ENCODE measurements at regions not wholly inside any gene's neighbourhood (a gene's known extent, or its start where the extent isn't known, plus 50 kb on each side); places are given as distances from the start of the nearest gene placed in this dataset.
A peak's percentile ranks its signal among the peaks of the same experiment; 100 is the strongest.

DNA sequence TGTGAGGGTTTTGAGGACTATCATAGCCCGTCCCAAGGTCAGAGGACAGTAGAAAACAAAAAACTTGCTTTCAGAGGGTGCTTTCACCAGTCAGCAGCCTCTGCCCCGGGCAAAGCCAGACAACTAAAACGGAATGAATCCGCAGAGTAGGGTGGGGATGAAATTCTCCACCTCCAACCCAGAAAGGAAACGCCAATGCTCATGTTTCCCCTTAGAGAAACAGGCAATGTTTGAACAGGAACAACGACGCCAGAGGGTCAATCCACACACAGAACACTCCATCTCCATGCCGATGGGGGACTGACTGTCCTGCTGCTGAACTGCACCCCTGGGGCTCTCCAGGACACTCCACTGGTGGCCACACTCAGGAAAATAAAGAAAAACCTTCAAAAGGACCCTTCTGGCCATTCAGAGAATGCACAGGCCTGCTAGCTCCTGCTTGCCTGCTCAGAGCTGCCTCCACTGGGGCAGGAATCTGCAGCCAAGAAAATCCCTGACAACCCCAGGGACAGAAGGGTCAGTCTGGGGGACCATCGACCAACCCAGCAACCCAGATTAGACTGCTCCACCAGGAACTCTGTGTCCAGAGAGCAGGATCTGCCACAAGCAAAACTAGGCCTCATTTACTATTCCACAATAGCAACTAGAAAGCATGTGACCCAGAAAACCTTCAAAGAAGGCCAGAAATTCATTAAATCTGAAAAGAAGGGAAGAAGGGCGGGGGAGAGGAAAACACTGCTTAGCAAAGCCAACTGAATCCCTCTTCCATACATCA is 116.0 kb downstream of the TOMM20 start:
- DNase-seq (no peak), ATAC-seq (replicated peaks) (no peak)
- Mint-ChIP-seq H3K4me3 (peak overlapping the region; percentile 76 to 82), H3K27me3 (no peaks in the 10 kb centered on the region), H3K36me3 (ENCODE audit: insufficient read depth) (peaks cover 26% of the 10 kb centered on the region), H3K27ac (peak overlapping the region; percentile 94 to 95), H3K9me3 (no peaks in the 10 kb centered on the region), H3K4me1 (ENCODE audit: low read depth in 2 of 2) (peaks cover 29 to 34% of the 10 kb centered on the region in 2 donors)

DNA sequence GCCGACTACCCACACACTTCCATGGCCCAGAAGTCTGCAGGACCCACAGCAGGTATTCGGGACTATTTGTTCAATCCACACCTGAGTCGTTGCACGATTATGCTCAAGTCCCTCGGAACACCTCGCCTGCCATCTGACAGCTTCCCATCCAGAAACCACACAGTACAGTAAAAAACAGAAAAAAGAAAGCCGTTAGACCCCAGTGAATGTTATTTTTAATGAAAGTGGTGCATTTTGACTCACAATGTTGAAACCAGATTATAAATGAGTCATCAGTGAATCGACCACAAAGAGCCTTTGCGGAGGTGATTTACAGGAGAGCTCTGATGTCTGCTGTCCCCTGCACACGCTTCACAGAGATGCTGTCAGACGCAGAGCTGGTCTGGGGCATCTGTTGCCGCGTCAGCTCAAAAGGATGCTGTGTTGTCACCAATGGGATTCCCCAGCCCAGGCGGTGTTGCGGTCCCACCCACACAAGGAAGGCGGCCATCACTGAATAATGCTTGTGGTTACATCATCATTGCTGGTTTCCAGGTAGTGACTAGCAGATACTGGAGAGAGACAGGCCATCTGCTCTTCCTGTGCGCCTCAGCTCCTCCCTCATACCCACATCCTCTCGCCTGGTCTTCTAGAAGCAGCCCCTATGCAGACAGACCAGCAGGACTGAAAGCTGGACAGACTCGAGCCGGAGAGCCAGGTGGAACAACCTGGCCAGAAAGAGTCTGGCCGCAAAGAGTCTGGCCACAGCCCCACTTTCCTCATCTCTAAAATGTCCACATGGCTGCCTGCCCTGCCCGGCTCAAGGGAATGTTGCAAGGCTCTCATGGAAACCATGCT is 116.8 kb downstream of the TOMM20 start:
- H3K4me1 Mint-ChIP-seq (ENCODE audit: low read depth in 2 of 2): peaks cover 29 to 34% of the 10 kb centered on the region in 2 donors
- no peaks in the 10 kb centered on the region for H3K9me3 Mint-ChIP-seq
- H3K27ac Mint-ChIP-seq: peak overlapping the region; percentile 94 to 95
- DNase-seq (peak; percentile 88 to 90 (median 89)), ATAC-seq (replicated peaks) (peak; percentile 90)
- peak overlapping the region; percentile 76 to 82 for H3K4me3 Mint-ChIP-seq
- H3K36me3 Mint-ChIP-seq (ENCODE audit: insufficient read depth): peaks cover 29% of the 10 kb centered on the region
- no peaks in the 10 kb centered on the region for H3K27me3 Mint-ChIP-seq

- peaks cover 29 to 40% of the 10 kb centered on the region in 2 donors for H3K4me1 Mint-ChIP-seq (ENCODE audit: low read depth in 2 of 2)
- H3K36me3 Mint-ChIP-seq (ENCODE audit: insufficient read depth): peaks cover 29% of the 10 kb centered on the region
- peak; percentile 13 for ATAC-seq (replicated peaks)
- peak overlapping the region; percentile 94 to 95 for H3K27ac Mint-ChIP-seq
- peak overlapping the region; percentile 76 to 82 for H3K4me3 Mint-ChIP-seq
- no peaks in the 10 kb centered on the region for H3K9me3 Mint-ChIP-seq
- peak; percentile 36 to 38 (median 38) for DNase-seq
- H3K27me3 Mint-ChIP-seq: no peaks in the 10 kb centered on the region
Observed at GRCh38 chr1:235011064-235011598, 117.5 kb downstream of the TOMM20 start.

DNA sequence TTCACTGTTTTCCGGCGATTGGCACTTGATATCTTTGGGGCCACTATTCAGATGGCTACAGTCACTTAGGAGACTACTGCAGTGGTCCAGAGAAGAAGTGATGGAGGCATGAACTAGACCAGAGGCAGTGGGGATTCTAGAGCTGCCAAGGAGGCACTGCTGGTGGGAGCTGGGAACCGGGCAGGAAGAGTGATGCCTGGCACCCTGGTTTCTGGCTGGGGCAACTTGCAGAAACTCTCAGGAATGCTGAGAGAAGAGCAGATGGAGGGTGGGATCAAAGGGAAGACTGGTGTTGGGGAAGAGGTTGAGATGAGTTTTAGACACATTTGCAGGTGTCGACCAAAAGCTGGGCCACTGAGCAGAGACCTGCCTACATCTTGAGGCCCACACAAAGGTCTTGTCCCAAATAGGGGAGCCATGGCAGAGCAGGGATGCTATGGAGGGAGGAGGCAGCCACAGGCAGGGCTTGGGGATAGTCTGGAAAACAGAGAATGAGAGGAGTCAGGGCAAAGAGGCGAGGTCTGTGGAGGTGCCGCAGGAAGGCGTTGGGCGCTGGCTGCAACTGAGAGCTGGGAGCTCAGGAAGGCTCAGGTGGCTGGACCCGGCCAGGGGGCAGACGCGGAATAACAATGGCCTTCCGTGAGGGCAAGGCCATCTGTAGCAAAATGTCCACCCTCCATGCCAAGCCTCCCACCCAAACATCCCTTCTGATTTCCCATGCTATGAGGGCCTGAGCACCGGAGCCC is 118.9 kb downstream of the TOMM20 start:
- Mint-ChIP-seq H3K27me3 (no peaks in the 10 kb centered on the region), H3K4me1 (ENCODE audit: low read depth in 2 of 2) (peaks cover 27 to 39% of the 10 kb centered on the region in 2 donors), H3K36me3 (ENCODE audit: insufficient read depth) (peaks cover 29% of the 10 kb centered on the region), H3K9me3 (no peaks in the 10 kb centered on the region), H3K27ac (peak overlapping the region; percentile 62 to 86), H3K4me3 (peak overlapping the region; percentile 24 to 36)
- DNase-seq: no peak
- no peak for ATAC-seq (replicated peaks)

GRCh38 chr1:235009074-235009473 is 119.6 kb downstream of the TOMM20 start:
- H3K4me3 Mint-ChIP-seq: no peak overlapping the region
- DNase-seq (no peak), ATAC-seq (replicated peaks) (no peak)
- H3K27me3 Mint-ChIP-seq: no peaks in the 10 kb centered on the region
- H3K4me1 Mint-ChIP-seq (ENCODE audit: low read depth in 2 of 2): peaks cover 27 to 33% of the 10 kb centered on the region in 2 donors
- peaks cover 29% of the 10 kb centered on the region for H3K36me3 Mint-ChIP-seq (ENCODE audit: insufficient read depth)
- H3K27ac Mint-ChIP-seq: peak overlapping the region; percentile 62 to 86
- H3K9me3 Mint-ChIP-seq: no peaks in the 10 kb centered on the region

- peaks cover 29% of the 10 kb centered on the region for H3K36me3 Mint-ChIP-seq (ENCODE audit: insufficient read depth)
- peaks cover 27 to 37% of the 10 kb centered on the region in 2 donors for H3K4me1 Mint-ChIP-seq (ENCODE audit: low read depth in 2 of 2)
- ATAC-seq (replicated peaks) (no peak), DNase-seq (no peak)
- no peak overlapping the region for H3K27ac Mint-ChIP-seq
- no peaks in the 10 kb centered on the region for H3K27me3 Mint-ChIP-seq
- no peak overlapping the region for H3K4me3 Mint-ChIP-seq
- H3K9me3 Mint-ChIP-seq: no peaks in the 10 kb centered on the region
Observed at GRCh38 chr1:235008239-235008638, 120.4 kb downstream of the TOMM20 start.

GRCh38 chr1:235006816-235007215 is 121.8 kb downstream of the TOMM20 start:
- no peak for ATAC-seq (replicated peaks)
- DNase-seq: no peak
- H3K9me3 Mint-ChIP-seq: no peaks in the 10 kb centered on the region
- H3K4me3 Mint-ChIP-seq: no peak overlapping the region
- H3K27me3 Mint-ChIP-seq: no peaks in the 10 kb centered on the region
- no peak overlapping the region for H3K27ac Mint-ChIP-seq
- peaks cover 18 to 28% of the 10 kb centered on the region in 2 donors for H3K4me1 Mint-ChIP-seq (ENCODE audit: low read depth in 2 of 2)
- peaks cover 22% of the 10 kb centered on the region for H3K36me3 Mint-ChIP-seq (ENCODE audit: insufficient read depth)

DNA sequence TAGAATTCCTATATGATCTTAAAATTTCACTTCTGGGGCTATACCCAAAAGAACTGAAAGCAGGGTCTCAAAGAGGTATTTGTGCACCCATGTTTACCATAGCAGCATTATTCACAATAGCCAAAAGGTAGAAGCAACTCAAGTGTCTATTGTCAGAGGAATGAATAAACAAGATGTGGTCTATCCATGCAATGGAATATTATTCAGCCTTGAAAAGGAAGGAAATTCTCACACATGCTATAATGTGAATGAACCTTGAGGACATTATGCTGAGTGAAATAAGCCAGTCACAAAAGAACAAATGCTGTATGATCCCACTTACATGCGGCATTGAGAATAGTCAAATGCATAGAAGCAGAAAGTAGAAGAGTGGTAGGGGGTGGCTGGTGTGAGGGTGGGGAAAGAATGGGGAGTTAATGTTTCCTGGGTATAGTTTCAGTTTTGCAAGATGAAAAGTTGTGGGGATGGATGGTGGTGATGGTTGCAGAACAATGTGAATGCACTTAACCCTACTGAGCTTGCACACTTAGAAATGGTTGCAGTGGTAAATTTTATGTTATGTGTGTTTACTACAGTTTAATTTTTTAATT is 122.4 kb downstream of the TOMM20 start:
- H3K4me1 Mint-ChIP-seq (ENCODE audit: low read depth in 2 of 2): peaks cover 13 to 22% of the 10 kb centered on the region in 2 donors
- H3K27ac Mint-ChIP-seq: no peak overlapping the region
- H3K27me3 Mint-ChIP-seq: no peaks in the 10 kb centered on the region
- peaks cover 16% of the 10 kb centered on the region for H3K36me3 Mint-ChIP-seq (ENCODE audit: insufficient read depth)
- H3K9me3 Mint-ChIP-seq: no peaks in the 10 kb centered on the region
- DNase-seq (no peak), ATAC-seq (replicated peaks) (no peak)
- H3K4me3 Mint-ChIP-seq: no peak overlapping the region

- Mint-ChIP-seq H3K9me3 (no peaks in the 10 kb centered on the region), H3K4me3 (no peak overlapping the region)
- ATAC-seq (replicated peaks): no peak
Observed at GRCh38 chr1:235004840-235005391, 123.7 kb downstream of the TOMM20 start.

DNA sequence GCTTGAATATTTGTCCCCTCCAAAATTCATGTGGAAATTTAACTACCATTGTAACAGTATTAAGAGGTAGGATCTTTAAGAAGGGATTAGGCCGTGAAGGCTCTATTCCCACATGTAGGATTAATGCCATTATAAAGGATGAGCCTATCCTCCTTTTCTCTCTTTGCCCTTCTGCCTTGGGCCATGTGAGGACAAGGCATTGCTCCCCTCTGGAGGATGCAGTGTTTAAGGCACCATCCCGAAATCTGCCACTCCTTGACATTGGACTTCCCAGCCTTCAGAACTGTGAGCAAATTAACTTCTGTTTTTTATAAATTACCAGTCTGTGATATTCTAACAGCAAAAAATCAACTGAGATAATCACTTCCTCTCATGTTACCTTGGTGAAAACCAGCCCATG is 124.4 kb downstream of the TOMM20 start:
- DNase-seq (no peak), ATAC-seq (replicated peaks) (no peak)
- H3K27ac Mint-ChIP-seq: no peak overlapping the region
- H3K9me3 Mint-ChIP-seq: no peaks in the 10 kb centered on the region
- no peak overlapping the region for H3K4me3 Mint-ChIP-seq
- H3K27me3 Mint-ChIP-seq: no peaks in the 10 kb centered on the region
- peaks cover 9% of the 10 kb centered on the region for H3K36me3 Mint-ChIP-seq (ENCODE audit: insufficient read depth)
- H3K4me1 Mint-ChIP-seq (ENCODE audit: low read depth in 2 of 2): peaks cover 2 to 11% of the 10 kb centered on the region in 2 donors

More at GRCh38 chr1:235004840-235005391, 123.7 kb downstream of the TOMM20 start:
- H3K27me3 Mint-ChIP-seq: no peaks in the 10 kb centered on the region
- no peak for DNase-seq
- peaks cover 6 to 16% of the 10 kb centered on the region in 2 donors for H3K4me1 Mint-ChIP-seq (ENCODE audit: low read depth in 2 of 2)
- peaks cover 10% of the 10 kb centered on the region for H3K36me3 Mint-ChIP-seq (ENCODE audit: insufficient read depth)
- peak overlapping the region; percentile 2 to 39 for H3K27ac Mint-ChIP-seq

DNA sequence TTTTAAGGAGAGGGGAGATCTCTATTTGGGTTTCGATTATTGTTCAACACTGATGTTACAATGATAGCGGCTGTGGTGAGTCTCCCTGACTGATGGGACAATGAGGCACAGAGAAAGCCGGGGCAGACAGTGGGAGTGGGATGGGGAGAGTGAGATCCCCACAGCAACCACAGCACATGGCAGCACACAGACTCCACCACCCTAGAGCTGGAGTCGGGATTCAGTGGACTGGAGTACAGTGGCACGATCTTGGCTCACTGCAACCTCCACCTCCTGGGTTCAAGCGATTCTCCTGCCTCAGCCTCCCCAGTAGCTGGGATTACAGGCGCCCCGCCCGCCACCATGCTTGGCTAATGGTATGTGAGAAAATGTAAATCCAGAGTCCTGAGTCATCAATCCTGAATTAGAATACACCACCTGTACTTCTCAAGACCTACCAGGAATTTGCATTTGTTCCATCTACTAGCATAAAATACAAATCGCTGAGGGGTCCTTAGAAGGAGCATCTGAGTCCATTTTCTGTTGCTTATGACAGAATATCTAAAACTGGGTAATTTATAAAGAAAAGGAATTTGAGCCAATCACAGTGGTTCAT is 125.8 kb downstream of the TOMM20 start:
- Mint-ChIP-seq H3K9me3 (no peaks in the 10 kb centered on the region), H3K27me3 (no peaks in the 10 kb centered on the region), H3K4me1 (ENCODE audit: low read depth in 2 of 2) (peaks cover 0 to 11% of the 10 kb centered on the region in 2 donors), H3K36me3 (ENCODE audit: insufficient read depth) (peaks cover 5% of the 10 kb centered on the region), H3K4me3 (no peak overlapping the region), H3K27ac (no peak overlapping the region)
- DNase-seq (no peak), ATAC-seq (replicated peaks) (no peak)

DNA sequence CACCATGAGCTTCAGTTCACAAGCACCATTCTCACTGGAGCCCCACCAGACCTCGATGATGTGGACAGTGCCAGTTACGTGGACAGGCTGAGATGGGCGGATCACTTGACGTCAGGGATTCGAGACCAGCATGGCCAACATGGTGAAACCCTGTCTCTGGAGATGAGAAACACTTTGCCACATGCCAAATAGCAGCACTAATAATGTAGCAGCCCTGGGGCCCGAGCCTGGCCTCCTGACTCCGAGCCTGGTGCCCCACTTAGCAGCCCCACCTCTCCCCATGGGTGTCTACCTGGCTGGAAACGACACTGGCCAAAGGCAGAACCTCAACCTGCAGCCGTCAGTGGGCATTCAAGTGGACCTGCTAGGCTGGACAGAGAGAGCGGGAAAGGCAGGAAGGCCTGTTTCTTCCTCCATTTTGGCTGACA is 129.1 kb downstream of the TOMM20 start:
- Mint-ChIP-seq H3K4me1 (ENCODE audit: low read depth in 2 of 2) (peaks cover 0 to 4% of the 10 kb centered on the region in 2 donors), H3K27ac (no peak overlapping the region), H3K9me3 (no peaks in the 10 kb centered on the region), H3K36me3 (ENCODE audit: insufficient read depth) (peaks cover 2% of the 10 kb centered on the region), H3K27me3 (no peaks in the 10 kb centered on the region), H3K4me3 (no peak overlapping the region)
- ATAC-seq (replicated peaks) (no peak), DNase-seq (no peak)

Measured in effector memory CD8-positive, alpha-beta T cell (primary cell).